GM12891 (cell line): ENCODE measurements at regions not wholly inside any gene's neighbourhood (a gene's known extent, or its start where the extent isn't known, plus 50 kb on each side); places are given as distances from the start of the nearest gene placed in this dataset.

Source experiments
- POLR2A ChIP-seq: IDR thresholded peaks from 2 replicates; pipeline ENCODE4 v1.6.1; 2011; ENCODE audit warnings: low read depth, low read length, control low read depth
- POLR2AphosphoS5 ChIP-seq: IDR thresholded peaks from 2 replicates; pipeline ENCODE4 v1.6.1; 2011; ENCODE audit warnings: low read depth, low read length, control low read depth
- SPI1 ChIP-seq: IDR thresholded peaks from 2 replicates; pipeline ENCODE4 v1.6.1; 2011; ENCODE audit warnings: low read depth, low read length, control low read depth
- TAF1 ChIP-seq: IDR thresholded peaks from 2 replicates; pipeline ENCODE4 v1.6.1; 2011; ENCODE audit warnings: low read depth, low read length, control low read depth

- TF ChIP-seq POLR2A (no peak), POLR2AphosphoS5 (no peak), SPI1 (no peak), TAF1 (no peak)
Observed at GRCh38 chr2:242029422-242030225, 160.1 kb downstream of the RTP5 start.
